ENCODE measurements at regions not wholly inside any gene's neighbourhood (a gene's known extent, or its start where the extent isn't known, plus 50 kb on each side); places are given as distances from the start of the nearest gene placed in this dataset.

- no peak for DNase-seq (ENCODE audit: low spot score)
Observed at GRCh38 chr11:119855066-119855465, 126.1 kb upstream of the NECTIN1 start.

- DNase-seq (ENCODE audit: low spot score): peak; percentile 59
Observed at GRCh38 chr11:119854521-119854920, 125.5 kb upstream of the NECTIN1 start.

GRCh38 chr11:119853581-119854360 is 124.8 kb upstream of the NECTIN1 start:
- DNase-seq (ENCODE audit: low spot score): no peak

GRCh38 chr11:119852741-119853140 is 123.7 kb upstream of the NECTIN1 start:
- DNase-seq (ENCODE audit: low spot score): no peak

GRCh38 chr11:119850822-119851409 is 121.9 kb upstream of the NECTIN1 start:
- DNase-seq (ENCODE audit: low spot score): no peak

GRCh38 chr11:119849872-119850271 is 120.9 kb upstream of the NECTIN1 start:
- no peak for DNase-seq (ENCODE audit: low spot score)

GRCh38 chr11:119847853-119848252 is 118.9 kb upstream of the NECTIN1 start:
- no peak for DNase-seq (ENCODE audit: low spot score)

- no peak for DNase-seq (ENCODE audit: low spot score)
Observed at GRCh38 chr11:119846374-119846773, 117.4 kb upstream of the NECTIN1 start.

- DNase-seq (ENCODE audit: low spot score): no peak
Observed at GRCh38 chr11:119845756-119846155, 116.8 kb upstream of the NECTIN1 start.

GRCh38 chr11:119845305-119845704 is 116.3 kb upstream of the NECTIN1 start:
- no peak for DNase-seq (ENCODE audit: low spot score)

- DNase-seq (ENCODE audit: low spot score): no peak
Observed at GRCh38 chr11:119844808-119845207, 115.8 kb upstream of the NECTIN1 start.

GRCh38 chr11:119843877-119844276 is 114.9 kb upstream of the NECTIN1 start:
- no peak for DNase-seq (ENCODE audit: low spot score)

- DNase-seq (ENCODE audit: low spot score): no peak
Observed at GRCh38 chr11:119842731-119843130, 113.7 kb upstream of the NECTIN1 start.

GRCh38 chr11:119839476-119840133 is 110.6 kb upstream of the NECTIN1 start:
- no peak for DNase-seq (ENCODE audit: low spot score)

- DNase-seq (ENCODE audit: low spot score): no peak
Observed at GRCh38 chr11:119835753-119836152, 106.8 kb upstream of the NECTIN1 start.

- DNase-seq (ENCODE audit: low spot score): peak; percentile 72
Observed at GRCh38 chr11:119832202-119832935, 103.4 kb upstream of the NECTIN1 start.

- no peak for DNase-seq (ENCODE audit: low spot score)
Observed at GRCh38 chr11:119831011-119831410, 102.0 kb upstream of the NECTIN1 start.

GRCh38 chr11:119830400-119830799 is 101.4 kb upstream of the NECTIN1 start:
- DNase-seq (ENCODE audit: low spot score): no peak

- no peak for DNase-seq (ENCODE audit: low spot score)
Observed at GRCh38 chr11:119829402-119829801, 100.4 kb upstream of the NECTIN1 start.

GRCh38 chr11:119828819-119829218 is 99.8 kb upstream of the NECTIN1 start:
- DNase-seq (ENCODE audit: low spot score): no peak

GRCh38 chr11:119828006-119828405 is 99.0 kb upstream of the NECTIN1 start:
- no peak for DNase-seq (ENCODE audit: low spot score)

GRCh38 chr11:119827113-119827512 is 98.1 kb upstream of the NECTIN1 start:
- no peak for DNase-seq (ENCODE audit: low spot score)

Data from ureter (tissue), 1 donor.